Hepatocyte (in vitro differentiated cells): ENCODE measurements at regions not wholly inside any gene's neighbourhood (a gene's known extent, or its start where the extent isn't known, plus 50 kb on each side); places are given as distances from the start of the nearest gene placed in this dataset.
"Not testable (repeated sequence)": the region's sequence is repeated elsewhere in the genome, so short reads cannot be mapped to it uniquely, and the experiment has no call there.

Experiments used
- DNase-seq: peaks from one replicate; pipeline ENCODE4 v3.0.0-alpha.2; 2016; ENCODE audit warnings: low spot score
- H2AFZ ChIP-seq: fragments of 200-600 bp; sonication (generic); 2 replicates; pipeline ENCODE4 v1.6.0; 2016; ENCODE audit warnings: antibody characterized with exemption, mild to moderate bottlenecking
- H3K27ac ChIP-seq: fragments of 200-600 bp; sonication (generic); 2 replicates; pipeline ENCODE4 v1.5.1; 2016; ENCODE audit warnings: mild to moderate bottlenecking
- H3K27me3 ChIP-seq: fragments of 200-600 bp; sonication (generic); 2 replicates; pipeline ENCODE4 v1.6.1; 2016
- H3K36me3 ChIP-seq: fragments of 200-600 bp; sonication (generic); replicated peaks from 2 replicates; pipeline ENCODE4 v1.5.1; 2016; ENCODE audit warnings: low read depth; ENCODE audit not compliant: insufficient read depth
- H3K4me1 ChIP-seq: fragments of 200-600 bp; sonication (generic); 2 replicates; pipeline ENCODE4 v1.5.1; 2016; ENCODE audit warnings: mild to moderate bottlenecking, moderate library complexity; ENCODE audit not compliant: insufficient read depth
- H3K4me2 ChIP-seq: fragments of 200-600 bp; sonication (generic); 2 replicates; pipeline ENCODE4 v1.6.0; 2016
- H3K4me3 ChIP-seq: fragments of 200-600 bp; sonication (generic); 2 replicates; pipeline ENCODE4 v1.5.1; 2016; ENCODE audit warnings: mild to moderate bottlenecking
- H3K79me2 ChIP-seq: fragments of 200-600 bp; sonication (generic); 2 replicates; pipeline ENCODE4 v1.6.0; 2017; ENCODE audit warnings: mild to moderate bottlenecking
- H3K9me2 ChIP-seq: fragments of 200-600 bp; sonication (generic); replicated peaks from 2 replicates; pipeline ENCODE4 v1.6.0; 2017; ENCODE audit warnings: mild to moderate bottlenecking; ENCODE audit not compliant: insufficient read depth
- H3K9me3 ChIP-seq: fragments of 200-600 bp; sonication (generic); 2 replicates; pipeline ENCODE4 v1.5.1; 2016; ENCODE audit warnings: low read depth, mild to moderate bottlenecking
- H4K20me1 ChIP-seq: fragments of 200-600 bp; sonication (generic); 2 replicates; pipeline ENCODE4 v1.6.0; 2016; ENCODE audit warnings: mild to moderate bottlenecking; ENCODE audit not compliant: insufficient read depth, poor library complexity, severe bottlenecking
- EZH2 ChIP-seq: fragments of 200-600 bp; sonication (generic); IDR thresholded peaks from 2 replicates; pipeline ENCODE4 v1.6.1; 2016; ENCODE audit warnings: antibody characterized with exemption, mild to moderate bottlenecking, borderline replicate concordance
- EZH2phosphoT487 ChIP-seq: fragments of 200-600 bp; sonication (generic); IDR thresholded peaks from one replicate; pipeline ENCODE4 v1.6.1; 2018; ENCODE audit warnings: antibody characterized with exemption, mild to moderate bottlenecking, low read depth, moderate library complexity; ENCODE audit not compliant: unreplicated experiment, severe bottlenecking
- WGBS: methylation state at CpG from one replicate; pipeline ENCODE4 v1.1.6; 2016; ENCODE audit warnings: low lambda C conversion rate; ENCODE audit errors: missing lambda C conversion rate; 5-methylcytosine and 5-hydroxymethylcytosine counted together
- TF ChIP-seq, protein P1 (sequence below): fragments of 200-600 bp; sonication (generic); IDR thresholded peaks from 2 replicates; pipeline ENCODE4 v1.5.1; 2016; ENCODE audit warnings: antibody characterized with exemption, mild to moderate bottlenecking; ENCODE audit not compliant: poor library complexity

- Histone ChIP-seq H3K4me2 (peak overlapping the region; percentile 67), H2AFZ (no peak overlapping the region), H3K79me2 (no peaks in the 10 kb centered on the region), H3K27ac (peak overlapping the region; percentile 83), H4K20me1 (no peaks in the 10 kb centered on the region), H3K4me1 (peaks cover 13% of the 10 kb centered on the region), H3K9me3 (no peaks in the 10 kb centered on the region), H3K4me3 (no peak overlapping the region), H3K9me2 (no peaks in the 10 kb centered on the region), H3K36me3 (no peaks in the 10 kb centered on the region), H3K27me3 (no peaks in the 10 kb centered on the region)
- peak; percentile 50 for DNase-seq
- WGBS = 54% methylated on average over 29 of the region's 29 CpGs
- TF ChIP-seq, protein P1, sequence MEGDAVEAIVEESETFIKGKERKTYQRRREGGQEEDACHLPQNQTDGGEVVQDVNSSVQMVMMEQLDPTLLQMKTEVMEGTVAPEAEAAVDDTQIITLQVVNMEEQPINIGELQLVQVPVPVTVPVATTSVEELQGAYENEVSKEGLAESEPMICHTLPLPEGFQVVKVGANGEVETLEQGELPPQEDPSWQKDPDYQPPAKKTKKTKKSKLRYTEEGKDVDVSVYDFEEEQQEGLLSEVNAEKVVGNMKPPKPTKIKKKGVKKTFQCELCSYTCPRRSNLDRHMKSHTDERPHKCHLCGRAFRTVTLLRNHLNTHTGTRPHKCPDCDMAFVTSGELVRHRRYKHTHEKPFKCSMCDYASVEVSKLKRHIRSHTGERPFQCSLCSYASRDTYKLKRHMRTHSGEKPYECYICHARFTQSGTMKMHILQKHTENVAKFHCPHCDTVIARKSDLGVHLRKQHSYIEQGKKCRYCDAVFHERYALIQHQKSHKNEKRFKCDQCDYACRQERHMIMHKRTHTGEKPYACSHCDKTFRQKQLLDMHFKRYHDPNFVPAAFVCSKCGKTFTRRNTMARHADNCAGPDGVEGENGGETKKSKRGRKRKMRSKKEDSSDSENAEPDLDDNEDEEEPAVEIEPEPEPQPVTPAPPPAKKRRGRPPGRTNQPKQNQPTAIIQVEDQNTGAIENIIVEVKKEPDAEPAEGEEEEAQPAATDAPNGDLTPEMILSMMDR = no peak
- TF ChIP-seq EZH2phosphoT487 (no peak), EZH2 (no peak)
Observed at GRCh38 chr1:9466780-9467758, 72.2 kb upstream of the SLC25A33 start.

DNA sequence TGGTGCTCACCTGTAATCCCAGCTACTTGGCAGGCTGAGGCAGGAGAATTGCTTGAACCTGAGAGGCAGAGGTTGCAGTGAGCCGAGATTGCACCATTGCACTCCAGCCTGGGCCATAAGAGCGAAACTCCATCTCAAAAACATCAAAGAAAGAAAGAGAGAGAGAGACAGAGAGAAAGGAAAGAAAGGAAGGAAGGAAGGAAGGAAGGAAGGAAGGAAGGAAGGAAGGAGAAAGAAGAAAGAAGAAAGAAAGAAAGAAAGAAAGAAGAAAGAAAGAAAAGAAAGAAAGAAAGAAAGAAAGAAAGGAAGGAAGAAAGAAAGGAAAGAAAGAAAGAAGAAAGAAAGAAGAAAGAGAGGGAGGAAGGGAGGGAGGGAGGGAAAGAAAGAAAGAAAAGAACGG lies 69.4 kb upstream of the SLC25A33 start:
- not testable (repeated sequence) for H3K9me2 ChIP-seq, H3K27ac ChIP-seq, H3K27me3 ChIP-seq, H3K4me3 ChIP-seq, DNase-seq, H2AFZ ChIP-seq, H3K9me3 ChIP-seq, H3K36me3 ChIP-seq, H3K79me2 ChIP-seq, H3K4me2 ChIP-seq, H4K20me1 ChIP-seq
- H3K4me1 ChIP-seq = peaks cover 18% of the 10 kb centered on the region
- WGBS = 93% methylated on average over 2 of the region's 3 CpGs

- Histone ChIP-seq H2AFZ (no peak overlapping the region), H3K36me3 (no peaks in the 10 kb centered on the region), H3K4me1 (peaks cover 18% of the 10 kb centered on the region), H3K27me3 (no peaks in the 10 kb centered on the region), H3K9me2 (no peaks in the 10 kb centered on the region), H4K20me1 (no peaks in the 10 kb centered on the region), H3K4me2 (no peak overlapping the region), H3K9me3 (no peaks in the 10 kb centered on the region), H3K4me3 (no peak overlapping the region), H3K27ac (peak overlapping the region; percentile 78), H3K79me2 (no peaks in the 10 kb centered on the region)
- no peak for DNase-seq
- WGBS = 81% methylated on average over 15 of the region's 15 CpGs
- TF ChIP-seq EZH2phosphoT487 = no peak
- TF ChIP-seq, protein P1 = no peak
- no peak for TF ChIP-seq EZH2
Observed at GRCh38 chr1:9471679-9472078, 67.6 kb upstream of the SLC25A33 start.

- no peaks in the 10 kb centered on the region for H3K9me2 ChIP-seq
- H3K27ac ChIP-seq = peak overlapping the region; percentile 78
- H3K36me3 ChIP-seq = no peaks in the 10 kb centered on the region
- H3K9me3 ChIP-seq = no peaks in the 10 kb centered on the region
- no peak overlapping the region for H3K4me3 ChIP-seq
- no peak overlapping the region for H2AFZ ChIP-seq
- H3K4me1 ChIP-seq = peaks cover 12% of the 10 kb centered on the region
- no peaks in the 10 kb centered on the region for H4K20me1 ChIP-seq
- DNase-seq = no peak
- no peaks in the 10 kb centered on the region for H3K27me3 ChIP-seq
- no peak for TF ChIP-seq EZH2
- TF ChIP-seq, protein P1 = no peak
- no peak for TF ChIP-seq EZH2phosphoT487
- H3K4me2 ChIP-seq = peak overlapping the region; percentile 4
- WGBS = 70% methylated on average over 13 of the region's 13 CpGs
- no peaks in the 10 kb centered on the region for H3K79me2 ChIP-seq
Observed at GRCh38 chr1:9472386-9473031, 66.8 kb upstream of the SLC25A33 start.
